ENCODE measurements at regions not wholly inside any gene's neighbourhood (a gene's known extent, or its start where the extent isn't known, plus 50 kb on each side); places are given as distances from the start of the nearest gene placed in this dataset.

DNA sequence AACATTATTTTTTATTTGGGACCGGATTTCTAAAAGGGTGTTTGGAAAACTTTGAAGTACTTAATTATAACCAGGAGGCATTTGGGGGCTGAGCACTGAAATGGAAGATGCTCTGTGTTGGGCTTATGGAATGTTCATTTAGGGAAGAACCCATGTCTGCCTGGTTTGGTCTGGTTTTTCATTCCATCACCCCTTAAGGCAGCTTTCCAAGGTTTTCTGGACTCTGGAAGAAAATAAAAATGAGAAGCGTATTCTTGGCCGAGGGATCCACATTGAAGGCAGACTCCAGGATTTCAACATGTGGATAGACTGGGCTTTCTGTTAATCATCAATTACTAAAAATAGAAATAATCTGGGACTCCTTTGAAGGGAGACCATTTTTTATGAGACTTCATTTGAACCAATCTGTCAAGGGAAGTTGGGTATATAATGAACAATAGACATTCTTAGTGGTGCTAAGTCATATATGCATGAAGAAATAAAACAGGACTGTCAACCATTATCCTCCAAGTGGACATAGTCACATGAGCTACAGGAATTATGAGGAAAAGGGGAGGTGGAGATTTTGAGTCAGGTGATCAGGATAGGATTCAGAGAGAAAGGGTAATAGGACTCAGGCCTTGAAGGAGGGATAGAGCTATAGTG is 270.5 kb upstream of the ADAMTS9 start:
- H3K27me3 ChIP-seq (ENCODE audit: control insufficient read depth in 1 of 2, insufficient read depth in 2 of 2, low read length in 2 of 2) = no peaks in the 10 kb centered on the region
- H3K9ac ChIP-seq (ENCODE audit: low read length) = no peak overlapping the region
- H3K4me3 ChIP-seq (ENCODE audit: low read depth in 1 of 2, low read length in 2 of 2) = no peak overlapping the region
- no peak overlapping the region for H3K27ac ChIP-seq (ENCODE audit: low read depth, low read length)
- peaks cover 6% of the 10 kb centered on the region for H3K4me1 ChIP-seq (ENCODE audit: insufficient read depth, low read length)
- no peaks in the 10 kb centered on the region for H3K36me3 ChIP-seq (ENCODE audit: insufficient read depth, low read length)
- H3K9me3 ChIP-seq (ENCODE audit: low read length) = no peaks in the 10 kb centered on the region

DNA sequence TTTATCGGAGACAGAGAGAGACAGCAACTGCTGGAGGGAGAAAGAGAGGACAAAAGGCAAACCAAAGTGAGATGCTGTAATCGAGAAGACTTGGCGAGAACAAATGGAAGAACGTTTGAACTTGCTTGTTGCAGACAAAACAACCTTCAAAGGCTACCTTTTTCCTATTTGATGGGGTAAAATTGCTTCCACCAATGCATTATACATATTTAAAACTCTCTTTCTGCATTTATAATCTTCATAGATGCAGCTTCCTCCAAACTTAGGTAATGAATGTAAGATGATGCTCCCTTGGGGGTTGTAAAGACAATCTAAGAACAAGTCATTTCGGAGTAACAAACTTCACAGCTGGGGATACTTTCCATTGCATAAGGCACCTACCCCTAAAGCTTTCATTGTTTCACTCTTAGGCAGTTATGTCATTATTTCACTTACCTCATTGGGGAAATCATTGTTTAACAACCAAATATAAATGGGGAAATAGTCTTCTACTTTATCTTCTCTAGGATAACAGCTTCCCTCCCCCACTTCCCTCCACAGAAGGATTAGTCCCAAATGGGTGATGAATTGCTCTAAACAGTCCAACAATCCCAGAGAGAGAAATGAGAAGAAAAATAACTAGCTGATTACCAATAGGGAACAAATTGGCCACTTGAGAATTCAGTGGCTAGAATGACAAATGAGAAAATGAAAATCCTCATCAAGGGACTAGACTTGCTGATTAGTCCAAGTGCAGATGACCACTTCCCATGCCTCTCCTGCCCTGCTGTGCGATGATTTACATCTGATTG is 269.8 kb upstream of the ADAMTS9 start:
- Histone ChIP-seq H3K9me3 (ENCODE audit: low read length) (no peaks in the 10 kb centered on the region), H3K27me3 (ENCODE audit: control insufficient read depth in 1 of 2, insufficient read depth in 2 of 2, low read length in 2 of 2) (no peaks in the 10 kb centered on the region), H3K4me1 (ENCODE audit: insufficient read depth, low read length) (peaks cover 6% of the 10 kb centered on the region), H3K27ac (ENCODE audit: low read depth, low read length) (no peak overlapping the region), H3K9ac (ENCODE audit: low read length) (no peak overlapping the region), H3K4me3 (ENCODE audit: low read depth in 1 of 2, low read length in 2 of 2) (no peak overlapping the region), H3K36me3 (ENCODE audit: insufficient read depth, low read length) (no peaks in the 10 kb centered on the region)

DNA sequence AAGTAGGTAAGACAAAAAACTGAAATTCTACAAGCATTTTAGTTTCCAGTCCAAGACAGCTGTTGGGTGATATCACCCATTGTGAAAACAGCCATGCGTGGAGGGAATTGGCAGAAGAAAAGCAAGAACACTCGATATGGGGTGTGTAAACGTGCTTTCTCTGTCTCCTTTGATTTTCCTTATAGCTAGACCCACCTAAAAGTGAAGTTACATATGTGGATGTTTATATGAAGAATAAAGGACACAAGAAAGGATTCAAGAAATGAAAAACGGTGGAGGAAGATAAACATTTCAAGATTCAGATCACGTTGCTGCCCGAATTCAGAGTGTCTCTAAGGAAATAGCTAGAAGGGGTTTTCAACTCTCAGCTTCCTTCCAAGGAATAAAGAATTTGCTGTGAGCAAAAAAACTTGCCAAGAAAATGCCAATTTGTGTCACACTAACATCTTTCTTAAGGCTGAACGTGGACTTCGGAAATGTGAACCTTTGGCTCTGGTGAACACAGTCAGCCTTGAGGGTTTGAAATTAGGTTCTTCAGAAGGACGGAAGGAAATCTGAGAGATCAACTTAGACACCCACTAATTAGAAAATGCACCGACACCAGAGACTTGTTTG is 269.0 kb upstream of the ADAMTS9 start:
- Histone ChIP-seq H3K27ac (ENCODE audit: low read depth, low read length) (no peak overlapping the region), H3K9ac (ENCODE audit: low read length) (no peak overlapping the region), H3K4me1 (ENCODE audit: insufficient read depth, low read length) (peaks cover 6% of the 10 kb centered on the region), H3K9me3 (ENCODE audit: low read length) (no peaks in the 10 kb centered on the region), H3K36me3 (ENCODE audit: insufficient read depth, low read length) (no peaks in the 10 kb centered on the region), H3K4me3 (ENCODE audit: low read depth in 1 of 2, low read length in 2 of 2) (no peak overlapping the region), H3K27me3 (ENCODE audit: control insufficient read depth in 1 of 2, insufficient read depth in 2 of 2, low read length in 2 of 2) (no peaks in the 10 kb centered on the region)

DNA sequence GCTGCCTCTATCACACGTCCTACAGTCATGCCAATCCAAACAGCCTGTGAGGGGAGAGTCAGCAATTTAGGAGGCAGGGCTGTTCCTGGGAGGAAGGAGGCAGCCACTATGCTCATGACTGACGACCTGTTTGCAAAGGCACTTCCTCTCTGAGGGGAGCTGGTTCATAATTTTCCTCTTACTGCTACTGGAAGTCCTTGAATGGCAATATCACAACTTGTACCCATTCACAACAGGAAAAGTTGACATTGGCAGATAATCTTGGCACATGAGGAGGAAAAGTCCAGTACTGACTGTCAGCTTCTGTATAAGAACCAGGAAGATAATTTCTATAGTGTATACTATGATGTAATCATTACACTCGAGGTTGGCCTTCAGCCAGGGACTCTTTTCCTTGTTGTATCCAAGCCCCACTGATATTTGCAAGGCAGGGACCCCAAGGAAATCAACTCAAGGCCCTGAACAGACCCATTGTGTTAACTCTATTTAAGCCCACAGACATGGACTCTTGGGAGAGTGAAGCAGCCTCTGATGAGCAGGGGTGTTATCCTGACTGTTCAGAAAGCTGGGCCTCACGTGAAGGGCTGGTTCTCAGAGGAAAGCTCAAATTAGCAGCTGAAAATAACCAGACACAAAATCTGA is 267.3 kb upstream of the ADAMTS9 start:
- Histone ChIP-seq H3K4me1 (ENCODE audit: insufficient read depth, low read length) (peaks cover 16% of the 10 kb centered on the region), H3K4me3 (ENCODE audit: low read depth in 1 of 2, low read length in 2 of 2) (no peak overlapping the region), H3K36me3 (ENCODE audit: insufficient read depth, low read length) (no peaks in the 10 kb centered on the region), H3K27me3 (ENCODE audit: control insufficient read depth in 1 of 2, insufficient read depth in 2 of 2, low read length in 2 of 2) (no peaks in the 10 kb centered on the region), H3K27ac (ENCODE audit: low read depth, low read length) (no peak overlapping the region), H3K9ac (ENCODE audit: low read length) (no peak overlapping the region), H3K9me3 (ENCODE audit: low read length) (no peaks in the 10 kb centered on the region)

DNA sequence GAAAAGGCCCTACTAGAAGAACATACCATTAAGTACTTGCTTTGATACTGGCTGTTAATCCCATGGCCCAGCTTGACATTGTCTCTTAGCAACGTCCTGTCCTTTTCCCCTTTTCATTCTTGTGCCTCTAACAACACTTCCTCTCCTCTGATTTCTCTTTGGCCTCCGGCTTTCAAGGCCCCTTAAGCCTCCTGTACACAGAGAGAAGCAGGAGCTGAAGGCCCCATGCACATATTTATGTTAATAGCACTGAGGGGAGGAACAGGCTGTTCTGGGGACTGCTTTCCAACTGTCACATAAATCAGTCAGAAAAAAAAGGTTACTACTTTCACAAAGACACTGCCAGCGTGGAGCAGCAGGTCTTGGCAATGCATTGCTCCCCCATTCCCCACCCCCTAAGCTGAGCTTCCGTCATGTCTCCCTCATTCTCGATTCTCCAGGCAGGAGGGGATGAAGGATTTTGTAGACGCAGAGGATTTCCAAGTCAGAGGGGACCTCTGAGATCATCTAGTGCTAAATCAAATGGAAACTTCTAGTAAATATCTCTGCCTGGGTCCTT is 257.4 kb upstream of the ADAMTS9 start:
- Histone ChIP-seq H3K27ac (ENCODE audit: low read depth, low read length) (no peak overlapping the region), H3K4me3 (ENCODE audit: low read depth in 1 of 2, low read length in 2 of 2) (peak overlapping the region in 1 of 2 donors; percentile 15), H3K9ac (ENCODE audit: low read length) (no peak overlapping the region), H3K4me1 (ENCODE audit: insufficient read depth, low read length) (peaks cover 16% of the 10 kb centered on the region), H3K27me3 (ENCODE audit: control insufficient read depth in 1 of 2, insufficient read depth in 2 of 2, low read length in 2 of 2) (no peaks in the 10 kb centered on the region), H3K36me3 (ENCODE audit: insufficient read depth, low read length) (peaks cover 10% of the 10 kb centered on the region), H3K9me3 (ENCODE audit: low read length) (no peaks in the 10 kb centered on the region)

DNA sequence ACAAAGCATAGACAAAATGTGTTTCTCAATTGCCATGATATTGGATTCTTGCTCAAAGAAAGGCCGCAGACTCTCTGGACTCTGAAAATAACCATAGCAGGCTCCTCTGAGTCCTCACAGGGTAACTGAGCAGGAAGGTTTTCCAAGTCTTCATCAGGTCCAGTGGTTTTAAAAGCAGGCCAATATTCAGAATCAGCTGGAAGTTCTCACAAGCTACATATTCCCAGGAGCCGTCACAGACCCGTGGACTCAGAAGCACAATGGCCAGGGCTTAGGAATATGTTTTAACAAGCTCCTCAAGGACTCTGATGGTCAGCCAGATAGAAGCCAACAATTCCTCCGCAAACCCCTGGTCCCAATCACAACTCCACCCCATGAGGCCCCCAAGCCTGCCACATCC is 256.1 kb upstream of the ADAMTS9 start:
- H3K36me3 ChIP-seq (ENCODE audit: insufficient read depth, low read length) = peaks cover 10% of the 10 kb centered on the region
- no peak overlapping the region for H3K4me3 ChIP-seq (ENCODE audit: low read depth in 1 of 2, low read length in 2 of 2)
- H3K9ac ChIP-seq (ENCODE audit: low read length) = no peak overlapping the region
- H3K9me3 ChIP-seq (ENCODE audit: low read length) = no peaks in the 10 kb centered on the region
- peaks cover 21% of the 10 kb centered on the region for H3K4me1 ChIP-seq (ENCODE audit: insufficient read depth, low read length)
- H3K27ac ChIP-seq (ENCODE audit: low read depth, low read length) = no peak overlapping the region
- no peaks in the 10 kb centered on the region for H3K27me3 ChIP-seq (ENCODE audit: control insufficient read depth in 1 of 2, insufficient read depth in 2 of 2, low read length in 2 of 2)

DNA sequence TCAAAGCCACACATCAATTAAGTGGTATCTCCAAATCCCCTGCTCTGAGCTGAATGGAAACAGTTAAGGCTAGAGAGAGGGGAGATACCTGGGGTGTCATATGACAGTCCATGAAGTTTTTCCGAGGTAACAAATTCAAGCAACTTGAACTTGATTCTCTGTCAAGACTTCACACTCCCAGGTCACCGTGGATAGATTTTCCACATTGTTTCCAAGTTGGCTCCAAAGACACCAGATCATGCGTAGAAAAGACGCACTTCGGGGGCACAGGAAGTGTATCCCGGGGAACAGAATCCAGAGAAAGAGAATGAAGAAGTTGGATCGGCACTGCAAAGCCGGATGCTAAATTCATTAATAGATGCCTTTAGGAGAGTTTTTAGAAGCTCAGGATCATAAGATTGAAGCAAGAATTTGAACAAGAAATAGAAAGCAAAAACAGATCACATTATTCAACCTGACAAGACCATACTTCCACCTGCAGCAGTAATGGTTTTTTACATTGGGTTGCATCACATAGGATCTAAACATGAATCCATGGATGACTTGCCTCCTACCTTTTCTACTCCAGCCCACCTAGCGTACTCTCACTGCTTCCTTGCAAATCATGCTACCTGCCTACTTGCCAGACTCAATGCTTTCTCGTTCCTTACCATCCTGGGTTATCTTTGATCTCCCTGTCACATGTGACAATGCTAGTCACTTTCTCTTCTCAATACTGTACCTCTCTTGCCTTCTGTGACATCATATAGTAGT is 253.0 kb upstream of the ADAMTS9 start:
- Histone ChIP-seq H3K9ac (ENCODE audit: low read length) (no peak overlapping the region), H3K4me1 (ENCODE audit: insufficient read depth, low read length) (peaks cover 30% of the 10 kb centered on the region), H3K9me3 (ENCODE audit: low read length) (no peaks in the 10 kb centered on the region), H3K27me3 (ENCODE audit: control insufficient read depth in 1 of 2, insufficient read depth in 2 of 2, low read length in 2 of 2) (no peaks in the 10 kb centered on the region), H3K4me3 (ENCODE audit: low read depth in 1 of 2, low read length in 2 of 2) (no peak overlapping the region), H3K36me3 (ENCODE audit: insufficient read depth, low read length) (peaks cover 10% of the 10 kb centered on the region), H3K27ac (ENCODE audit: low read depth, low read length) (no peak overlapping the region)

DNA sequence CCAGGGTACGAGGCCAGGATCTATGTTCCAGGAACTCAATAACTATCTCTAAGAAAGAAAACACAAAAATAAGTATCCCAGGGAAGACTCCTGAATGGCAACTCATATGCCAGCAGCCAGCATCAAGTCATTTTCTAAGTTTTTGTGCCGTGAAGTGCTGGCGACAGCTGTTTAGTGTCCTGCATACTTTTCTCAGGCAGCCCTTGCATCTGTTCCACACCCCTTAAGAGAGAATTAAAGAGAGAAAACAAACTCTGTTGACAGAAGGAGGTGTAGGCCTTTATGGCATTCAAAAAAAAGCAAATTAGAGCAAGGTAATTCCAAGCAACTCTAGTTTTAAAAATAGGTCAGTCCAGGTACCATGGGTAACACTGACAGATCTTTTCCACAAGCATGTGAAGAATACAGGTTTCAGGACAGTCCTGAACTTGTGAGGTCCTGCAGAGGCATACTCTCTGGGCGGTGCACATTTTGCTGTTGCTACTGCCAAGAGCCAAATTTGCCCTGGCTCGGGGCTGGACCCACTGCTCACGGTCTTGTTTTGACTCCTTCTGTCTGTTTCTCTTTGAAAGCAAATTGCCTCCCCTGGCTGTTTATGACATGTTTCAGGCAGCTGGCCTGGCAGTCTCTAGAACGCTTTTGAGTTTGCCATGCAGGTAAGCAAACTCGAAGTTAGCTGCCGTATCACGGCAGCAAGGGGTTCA is 252.1 kb upstream of the ADAMTS9 start:
- H3K9ac ChIP-seq (ENCODE audit: low read length) = no peak overlapping the region
- H3K36me3 ChIP-seq (ENCODE audit: insufficient read depth, low read length) = peaks cover 10% of the 10 kb centered on the region
- H3K27me3 ChIP-seq (ENCODE audit: control insufficient read depth in 1 of 2, insufficient read depth in 2 of 2, low read length in 2 of 2) = no peaks in the 10 kb centered on the region
- no peaks in the 10 kb centered on the region for H3K9me3 ChIP-seq (ENCODE audit: low read length)
- H3K4me1 ChIP-seq (ENCODE audit: insufficient read depth, low read length) = peaks cover 28% of the 10 kb centered on the region
- no peak overlapping the region for H3K27ac ChIP-seq (ENCODE audit: low read depth, low read length)
- H3K4me3 ChIP-seq (ENCODE audit: low read depth in 1 of 2, low read length in 2 of 2) = no peak overlapping the region

DNA sequence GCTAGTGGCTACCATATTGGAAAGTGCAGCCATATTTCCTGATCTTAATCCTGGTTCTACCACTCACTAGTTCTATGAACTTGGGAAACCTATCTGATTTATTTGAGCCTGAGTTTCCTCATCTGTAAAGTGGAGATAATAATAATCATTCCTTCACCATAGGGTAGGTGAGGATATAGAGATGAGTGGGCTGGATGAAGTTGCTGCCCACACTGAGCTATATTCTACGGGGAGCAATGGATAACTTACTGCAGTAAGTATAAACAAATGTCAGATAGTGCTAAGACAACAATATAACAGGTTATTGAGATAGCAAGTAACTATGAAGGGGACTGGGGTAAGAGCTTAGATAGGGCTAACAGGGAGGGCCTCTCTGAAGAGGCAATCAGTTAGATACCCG is 251.5 kb upstream of the ADAMTS9 start:
- Histone ChIP-seq H3K36me3 (ENCODE audit: insufficient read depth, low read length) (peaks cover 10% of the 10 kb centered on the region), H3K4me1 (ENCODE audit: insufficient read depth, low read length) (peaks cover 25% of the 10 kb centered on the region), H3K27me3 (ENCODE audit: control insufficient read depth in 1 of 2, insufficient read depth in 2 of 2, low read length in 2 of 2) (no peaks in the 10 kb centered on the region), H3K9me3 (ENCODE audit: low read length) (no peaks in the 10 kb centered on the region), H3K27ac (ENCODE audit: low read depth, low read length) (no peak overlapping the region), H3K4me3 (ENCODE audit: low read depth in 1 of 2, low read length in 2 of 2) (no peak overlapping the region), H3K9ac (ENCODE audit: low read length) (no peak overlapping the region)

DNA sequence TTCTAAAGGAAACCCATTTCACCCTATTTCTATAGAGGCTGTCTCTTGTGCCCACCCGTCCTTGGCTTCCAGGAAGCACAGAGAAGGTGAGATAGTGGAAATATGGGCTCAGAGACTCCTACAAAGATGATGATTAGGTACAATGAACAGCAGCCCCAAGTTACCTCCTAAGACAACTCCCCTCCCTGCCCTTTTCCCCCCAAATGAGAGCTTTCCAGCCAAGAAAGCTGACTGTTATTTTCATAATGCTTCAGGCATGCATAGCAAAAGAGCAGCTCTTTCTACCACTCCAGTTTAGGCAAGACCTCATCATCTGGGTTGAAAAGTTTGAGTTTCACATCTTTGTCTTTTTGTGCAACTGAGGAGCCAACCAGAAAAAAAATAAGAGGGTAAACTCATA is 248.8 kb upstream of the ADAMTS9 start:
- no peak overlapping the region for H3K27ac ChIP-seq (ENCODE audit: low read depth, low read length)
- H3K27me3 ChIP-seq (ENCODE audit: control insufficient read depth in 1 of 2, insufficient read depth in 2 of 2, low read length in 2 of 2) = no peaks in the 10 kb centered on the region
- peaks cover 7% of the 10 kb centered on the region for H3K9me3 ChIP-seq (ENCODE audit: low read length)
- no peak overlapping the region for H3K4me3 ChIP-seq (ENCODE audit: low read depth in 1 of 2, low read length in 2 of 2)
- peaks cover 19% of the 10 kb centered on the region for H3K4me1 ChIP-seq (ENCODE audit: insufficient read depth, low read length)
- H3K9ac ChIP-seq (ENCODE audit: low read length) = no peak overlapping the region
- peaks cover 6% of the 10 kb centered on the region for H3K36me3 ChIP-seq (ENCODE audit: insufficient read depth, low read length)
